ENCODE measurements at regions not wholly inside any gene's neighbourhood (a gene's known extent, or its start where the extent isn't known, plus 50 kb on each side); places are given as distances from the start of the nearest gene placed in this dataset.

- H3K27ac Mint-ChIP-seq, result no peak overlapping the region
- H3K9me3 Mint-ChIP-seq, result peaks cover 4% of the 10 kb centered on the region
- H3K36me3 Mint-ChIP-seq (ENCODE audit: low read depth), result no peaks in the 10 kb centered on the region
- no peak for TF ChIP-seq CTCF (IDR thresholded peaks at IDR 0.05; ENCODE audit: unreplicated experiment in 3 of 3)
- H3K27me3 Mint-ChIP-seq (ENCODE audit: low read depth), result no peaks in the 10 kb centered on the region
- no peak overlapping the region for H3K4me3 Mint-ChIP-seq
- no peaks in the 10 kb centered on the region for H3K4me1 Mint-ChIP-seq
Measured at GRCh38 chr6:62530985-62531384, 245.0 kb upstream of the KHDRBS2 start.

- no peak overlapping the region for H3K27ac Mint-ChIP-seq
- no peaks in the 10 kb centered on the region for H3K27me3 Mint-ChIP-seq (ENCODE audit: low read depth)
- no peaks in the 10 kb centered on the region for H3K36me3 Mint-ChIP-seq (ENCODE audit: low read depth)
- no peak overlapping the region for H3K4me3 Mint-ChIP-seq
- peaks cover 1% of the 10 kb centered on the region for H3K9me3 Mint-ChIP-seq
- H3K4me1 Mint-ChIP-seq, result no peaks in the 10 kb centered on the region
- TF ChIP-seq CTCF (IDR thresholded peaks at IDR 0.05; ENCODE audit: unreplicated experiment in 3 of 3), result no peak
Measured at GRCh38 chr6:62528894-62529526, 243.0 kb upstream of the KHDRBS2 start.

GRCh38 chr6:62523630-62524029 is 237.6 kb upstream of the KHDRBS2 start:
- Mint-ChIP-seq H3K36me3 (ENCODE audit: low read depth) (no peaks in the 10 kb centered on the region), H3K4me1 (no peaks in the 10 kb centered on the region), H3K27ac (no peak overlapping the region), H3K9me3 (no peaks in the 10 kb centered on the region), H3K27me3 (ENCODE audit: low read depth) (no peaks in the 10 kb centered on the region), H3K4me3 (no peak overlapping the region)
- TF ChIP-seq CTCF (IDR thresholded peaks at IDR 0.05; ENCODE audit: unreplicated experiment in 3 of 3), result no peak

- H3K36me3 Mint-ChIP-seq (ENCODE audit: low read depth), result no peaks in the 10 kb centered on the region
- H3K27me3 Mint-ChIP-seq (ENCODE audit: low read depth), result no peaks in the 10 kb centered on the region
- H3K4me3 Mint-ChIP-seq, result no peak overlapping the region
- H3K27ac Mint-ChIP-seq, result no peak overlapping the region
- no peaks in the 10 kb centered on the region for H3K9me3 Mint-ChIP-seq
- no peak for TF ChIP-seq CTCF (IDR thresholded peaks at IDR 0.05; ENCODE audit: unreplicated experiment in 3 of 3)
- no peaks in the 10 kb centered on the region for H3K4me1 Mint-ChIP-seq
Measured at GRCh38 chr6:62519574-62519973, 233.5 kb upstream of the KHDRBS2 start.

- Mint-ChIP-seq H3K36me3 (ENCODE audit: low read depth) (no peaks in the 10 kb centered on the region), H3K4me1 (no peaks in the 10 kb centered on the region), H3K27ac (peak overlapping the region; percentile 55 to 65 (median 58)), H3K9me3 (no peaks in the 10 kb centered on the region), H3K4me3 (no peak overlapping the region), H3K27me3 (ENCODE audit: low read depth) (no peaks in the 10 kb centered on the region)
- no peak for TF ChIP-seq CTCF (IDR thresholded peaks at IDR 0.05; ENCODE audit: unreplicated experiment in 3 of 3)
Measured at GRCh38 chr6:62516291-62517141, 230.5 kb upstream of the KHDRBS2 start.

Measured in nephron (organoid).